BE2C (cell line): ENCODE measurements at regions not wholly inside any gene's neighbourhood (a gene's known extent, or its start where the extent isn't known, plus 50 kb on each side); places are given as distances from the start of the nearest gene placed in this dataset.

ENCODE experiments used
- DNase-seq: peaks from one replicate; pipeline ENCODE4 v3.0.0-alpha.2; 2020
- H3K27me3 ChIP-seq: fragments of 250-450 bp; sonication (Bioruptor Pico); 2 replicates; pipeline ENCODE4 v1.5.1; 2020; ENCODE audit warnings: mild to moderate bottlenecking
- H3K36me3 ChIP-seq: fragments of 250-450 bp; sonication (Bioruptor Pico); 2 replicates; pipeline ENCODE4 v1.5.1; 2020; ENCODE audit warnings: mild to moderate bottlenecking
- H3K4me1 ChIP-seq: fragments of 250-450 bp; sonication (Bioruptor Pico); 2 replicates; pipeline ENCODE4 v1.5.1; 2020
- H3K4me3 ChIP-seq: 2 replicates; pipeline ENCODE4 v1.5.1; 2011; ENCODE audit warnings: low read depth, low read length
- H3K9me3 ChIP-seq: fragments of 250-450 bp; sonication (Bioruptor Pico); 2 replicates; pipeline ENCODE4 v1.5.1; 2020
- CTCF ChIP-seq: IDR thresholded peaks from 2 replicates; pipeline ENCODE4 v1.5.1; 2012; ENCODE audit warnings: mild to moderate bottlenecking, low read depth, low read length

- no peak for TF ChIP-seq CTCF
- no peak for DNase-seq
- Histone ChIP-seq H3K27me3 (no peaks in the 10 kb centered on the region), H3K36me3 (no peaks in the 10 kb centered on the region), H3K4me1 (no peaks in the 10 kb centered on the region), H3K4me3 (no peak overlapping the region), H3K9me3 (no peaks in the 10 kb centered on the region)
Measured at GRCh38 chr6:65814071-65814470, 107.0 kb upstream of the EYS start.

- no peaks in the 10 kb centered on the region for H3K36me3 ChIP-seq
- H3K27me3 ChIP-seq: no peaks in the 10 kb centered on the region
- DNase-seq: no peak
- H3K9me3 ChIP-seq: no peaks in the 10 kb centered on the region
- no peak for TF ChIP-seq CTCF
- H3K4me3 ChIP-seq: no peak overlapping the region
- H3K4me1 ChIP-seq: peaks cover 5% of the 10 kb centered on the region; the same call in 1 of the 2 replicates
Measured at GRCh38 chr6:65803186-65803585, 96.2 kb upstream of the EYS start.

GRCh38 chr6:65799389-65799788 is 92.4 kb upstream of the EYS start:
- H3K4me3 ChIP-seq: no peak overlapping the region

GRCh38 chr6:65798280-65799014 is 91.4 kb upstream of the EYS start:
- Histone ChIP-seq H3K9me3 (no peaks in the 10 kb centered on the region), H3K4me3 (no peak overlapping the region), H3K36me3 (no peaks in the 10 kb centered on the region), H3K27me3 (no peaks in the 10 kb centered on the region), H3K4me1 (no peaks in the 10 kb centered on the region)
- TF ChIP-seq CTCF: no peak
- no peak for DNase-seq

More at GRCh38 chr6:65799389-65799788, 92.4 kb upstream of the EYS start:
- Histone ChIP-seq H3K27me3 (no peaks in the 10 kb centered on the region), H3K9me3 (no peaks in the 10 kb centered on the region), H3K36me3 (no peaks in the 10 kb centered on the region), H3K4me1 (no peaks in the 10 kb centered on the region)
- no peak for DNase-seq
- TF ChIP-seq CTCF: no peak

GRCh38 chr6:65790666-65791065 is 83.6 kb upstream of the EYS start:
- Histone ChIP-seq H3K27me3 (no peaks in the 10 kb centered on the region), H3K9me3 (no peaks in the 10 kb centered on the region), H3K4me3 (no peak overlapping the region), H3K4me1 (no peaks in the 10 kb centered on the region), H3K36me3 (no peaks in the 10 kb centered on the region)
- no peak for TF ChIP-seq CTCF
- DNase-seq: no peak

GRCh38 chr6:65787787-65788186 is 80.8 kb upstream of the EYS start:
- Histone ChIP-seq H3K4me1 (no peaks in the 10 kb centered on the region), H3K36me3 (no peaks in the 10 kb centered on the region), H3K4me3 (no peak overlapping the region), H3K27me3 (no peaks in the 10 kb centered on the region), H3K9me3 (no peaks in the 10 kb centered on the region)
- no peak for DNase-seq
- no peak for TF ChIP-seq CTCF
